ENCODE measurements at regions not wholly inside any gene's neighbourhood (a gene's known extent, or its start where the extent isn't known, plus 50 kb on each side); places are given as distances from the start of the nearest gene placed in this dataset.

DNA sequence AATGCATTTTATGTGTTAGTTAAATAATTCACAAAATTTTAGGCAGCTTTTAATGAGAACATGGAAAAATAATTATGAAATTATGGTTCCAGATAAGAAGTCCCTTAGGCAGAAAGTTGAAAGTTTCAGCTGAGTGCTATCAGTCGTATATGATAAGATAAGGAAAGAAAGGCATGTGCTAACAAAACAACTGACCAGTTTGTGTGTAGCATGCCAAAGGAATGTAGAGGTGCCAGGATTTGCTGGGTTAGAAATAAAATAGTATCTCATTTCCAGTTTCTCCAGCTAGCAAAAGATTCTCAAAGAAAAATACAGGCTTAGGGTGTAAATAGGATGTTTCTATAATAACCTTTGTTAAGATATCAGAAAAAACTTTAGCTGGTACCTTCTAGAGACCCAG is 1044.5 kb upstream of the CDH8 start:
- TF ChIP-seq POLR2AphosphoS5 (IDR thresholded peaks at IDR 0.05; ENCODE audit: low read depth, low read length) (no peak), SIN3A (IDR thresholded peaks at IDR 0.05; ENCODE audit: borderline replicate concordance, insufficient read depth, low read length) (no peak), REST (IDR thresholded peaks at IDR 0.05; ENCODE audit: insufficient read depth in 1 of 2, low read depth in 2 of 2, low read length in 2 of 2) (no peak)

All from PFSK-1 (cell line).